WERI-Rb-1 (cell line): ENCODE measurements at regions not wholly inside any gene's neighbourhood (a gene's known extent, or its start where the extent isn't known, plus 50 kb on each side); places are given as distances from the start of the nearest gene placed in this dataset.

Experiments
- DNase-seq: peaks from one replicate; pipeline ENCODE4 v3.0.0-alpha.2; 2020
- H3K27ac ChIP-seq: fragments of 250-450 bp; sonication (Bioruptor Pico); 2 replicates; pipeline ENCODE4 v1.5.1; 2020; ENCODE audit warnings: mild to moderate bottlenecking, moderate library complexity
- H3K27me3 ChIP-seq: fragments of 250-450 bp; sonication (Bioruptor Pico); 2 replicates; pipeline ENCODE4 v1.5.1; 2021; ENCODE audit warnings: mild to moderate bottlenecking, low read depth, moderate library complexity; ENCODE audit not compliant: insufficient read depth, severe bottlenecking
- H3K36me3 ChIP-seq: fragments of 250-450 bp; sonication (Bioruptor Pico); 2 replicates; pipeline ENCODE4 v1.5.1; 2020; ENCODE audit warnings: mild to moderate bottlenecking, moderate library complexity
- H3K4me3 ChIP-seq: 2 replicates; pipeline ENCODE4 v1.5.1; 2011; ENCODE audit warnings: low read depth, mild to moderate bottlenecking, control low read depth, low read length
- H3K9me3 ChIP-seq: fragments of 250-450 bp; sonication (Bioruptor Pico); 2 replicates; pipeline ENCODE4 v1.5.1; 2021; ENCODE audit warnings: mild to moderate bottlenecking, moderate library complexity; ENCODE audit not compliant: severe bottlenecking
- CTCF ChIP-seq: IDR thresholded peaks from 2 replicates; pipeline ENCODE4 v1.5.1; 2011; ENCODE audit warnings: low read depth, mild to moderate bottlenecking, control low read depth, inconsistent platforms, low read length

GRCh38 chr6:141728330-141728729 lies 404.4 kb upstream of the GJE1 start:
- TF ChIP-seq CTCF, result no peak
- H3K4me3 ChIP-seq, result no peak overlapping the region
- DNase-seq, result no peak
- H3K27me3 ChIP-seq, result no peaks in the 10 kb centered on the region
- no peak overlapping the region for H3K27ac ChIP-seq
- H3K36me3 ChIP-seq, result no peaks in the 10 kb centered on the region
- H3K9me3 ChIP-seq, result no peaks in the 10 kb centered on the region

- H3K4me3 ChIP-seq, result no peak overlapping the region
- no peaks in the 10 kb centered on the region for H3K9me3 ChIP-seq
- H3K27ac ChIP-seq, result no peak overlapping the region
- no peak for DNase-seq
- H3K36me3 ChIP-seq, result no peaks in the 10 kb centered on the region
- TF ChIP-seq CTCF, result no peak
- no peaks in the 10 kb centered on the region for H3K27me3 ChIP-seq
Observed at GRCh38 chr6:141726248-141726647, 406.5 kb upstream of the GJE1 start.

- DNase-seq, result no peak
- Histone ChIP-seq H3K36me3 (no peaks in the 10 kb centered on the region), H3K4me3 (no peak overlapping the region), H3K27ac (no peak overlapping the region), H3K27me3 (no peaks in the 10 kb centered on the region), H3K9me3 (no peaks in the 10 kb centered on the region)
- TF ChIP-seq CTCF, result no peak
Observed at GRCh38 chr6:141724731-141725130, 408.0 kb upstream of the GJE1 start.

- no peaks in the 10 kb centered on the region for H3K36me3 ChIP-seq
- no peak overlapping the region for H3K4me3 ChIP-seq
- H3K27me3 ChIP-seq, result no peaks in the 10 kb centered on the region
- no peak for DNase-seq
- TF ChIP-seq CTCF, result no peak
- H3K27ac ChIP-seq, result no peak overlapping the region
- no peaks in the 10 kb centered on the region for H3K9me3 ChIP-seq
Observed at GRCh38 chr6:141719476-141719875, 413.2 kb upstream of the GJE1 start.

GRCh38 chr6:141705431-141705830 lies 427.3 kb upstream of the GJE1 start:
- no peak overlapping the region for H3K4me3 ChIP-seq
- H3K9me3 ChIP-seq, result no peaks in the 10 kb centered on the region
- no peaks in the 10 kb centered on the region for H3K36me3 ChIP-seq
- no peak for TF ChIP-seq CTCF
- no peak overlapping the region for H3K27ac ChIP-seq
- H3K27me3 ChIP-seq, result no peaks in the 10 kb centered on the region
- DNase-seq, result no peak

- no peak for DNase-seq
- Histone ChIP-seq H3K27me3 (no peaks in the 10 kb centered on the region), H3K27ac (no peak overlapping the region), H3K36me3 (no peaks in the 10 kb centered on the region), H3K9me3 (no peaks in the 10 kb centered on the region), H3K4me3 (no peak overlapping the region)
- TF ChIP-seq CTCF, result no peak
Observed at GRCh38 chr6:141704151-141704550, 428.6 kb upstream of the GJE1 start.
